ENCODE measurements at regions not wholly inside any gene's neighbourhood (a gene's known extent, or its start where the extent isn't known, plus 50 kb on each side); places are given as distances from the start of the nearest gene placed in this dataset.
"Not testable (repeated sequence)": the region's sequence is repeated elsewhere in the genome, so short reads cannot be mapped to it uniquely, and the experiment has no call there.

DNA sequence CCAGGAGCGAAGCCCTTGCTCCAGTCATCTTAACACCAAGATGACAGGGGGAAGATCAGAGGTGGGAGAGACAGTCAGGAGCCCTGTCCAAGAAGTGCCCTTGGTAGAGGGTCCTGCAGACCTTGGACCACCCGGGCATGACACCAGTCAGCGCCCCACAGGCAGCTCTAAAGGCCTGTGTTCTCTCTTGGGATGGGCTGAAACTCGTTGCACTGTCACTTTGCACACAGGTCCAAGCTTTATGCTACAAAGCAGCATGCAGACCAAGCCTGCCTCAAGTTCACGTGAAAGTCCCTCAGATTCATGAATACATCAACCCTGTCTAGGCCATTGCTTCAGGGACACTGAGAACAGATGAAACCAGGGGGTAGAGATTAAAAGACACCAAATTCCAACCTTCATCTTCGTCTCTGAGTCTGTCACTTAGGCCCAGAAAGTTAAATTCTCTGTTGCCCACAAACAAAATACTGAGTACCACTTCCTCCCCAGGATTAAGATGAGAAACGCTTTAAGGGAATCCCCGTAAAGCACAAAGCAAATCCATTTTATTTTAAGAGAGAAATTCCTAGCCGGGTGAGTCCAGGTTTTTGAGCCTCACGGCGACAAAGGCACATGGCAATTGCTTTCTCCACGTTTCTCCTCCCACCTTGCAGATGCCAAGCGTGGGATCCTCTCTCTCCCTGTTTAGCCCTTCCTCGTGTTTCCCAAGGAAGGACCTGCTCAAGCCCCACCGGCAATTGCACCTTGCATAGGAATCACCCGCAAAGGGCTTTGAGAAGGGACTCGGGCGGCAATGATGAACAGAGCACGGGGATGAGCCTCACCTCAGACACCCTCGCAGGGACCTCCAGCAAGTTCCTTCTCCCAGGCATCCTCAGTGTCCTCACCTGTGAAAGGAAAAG lies 75.0 kb upstream of the ID2 start:
- in situ Hi-C loops (cut with MboI; ENCODE audit: low sequenced_read_pairs) = no loop called here

DNA sequence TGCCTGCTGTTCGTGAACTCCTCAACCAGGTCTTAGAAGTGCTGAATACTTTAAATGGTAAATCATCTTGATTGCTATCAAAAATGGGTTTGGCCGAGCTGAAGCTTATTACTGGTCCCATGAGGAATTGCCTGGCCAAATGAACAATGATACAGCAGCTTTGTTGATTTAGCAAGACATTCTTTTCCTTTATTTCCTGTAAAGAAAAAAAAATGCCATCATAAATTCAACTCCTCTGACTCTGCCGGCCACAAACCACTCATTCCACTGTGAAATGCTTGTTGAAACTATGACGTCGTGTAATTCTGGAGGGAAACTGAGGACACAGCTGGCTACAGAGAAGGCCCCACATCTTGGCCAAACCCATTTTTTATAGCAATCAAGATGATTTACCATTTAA lies 74.2 kb upstream of the ID2 start:
- in situ Hi-C loops (cut with MboI; ENCODE audit: low sequenced_read_pairs) = no loop called here

DNA sequence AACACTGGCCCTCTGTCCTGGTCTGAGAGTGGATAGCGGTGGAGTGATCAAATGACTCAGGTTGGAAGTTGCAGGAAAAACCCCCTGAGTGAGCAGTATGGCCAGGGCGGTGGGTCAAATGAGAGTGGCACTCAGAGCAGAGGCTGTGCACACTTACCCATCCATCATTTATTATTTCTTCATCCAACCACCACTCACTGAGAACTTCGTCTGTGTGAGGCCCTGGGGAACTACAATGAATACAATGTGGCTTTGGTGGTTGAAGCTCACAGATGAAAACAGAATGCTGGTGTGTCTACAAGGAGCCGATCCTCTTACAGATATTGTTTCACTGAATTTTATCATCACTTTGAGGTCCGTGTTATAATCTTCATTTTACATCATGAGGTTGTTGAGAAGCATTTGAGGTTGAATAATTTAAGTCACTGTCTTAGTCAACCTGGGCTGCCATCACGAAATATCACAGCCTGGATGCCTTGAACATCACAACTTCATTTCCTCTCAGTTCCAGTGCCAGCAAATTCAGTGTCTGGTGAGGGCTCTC lies 73.4 kb upstream of the ID2 start:
- in situ Hi-C loops (cut with MboI; ENCODE audit: low sequenced_read_pairs) = no loop called here

DNA sequence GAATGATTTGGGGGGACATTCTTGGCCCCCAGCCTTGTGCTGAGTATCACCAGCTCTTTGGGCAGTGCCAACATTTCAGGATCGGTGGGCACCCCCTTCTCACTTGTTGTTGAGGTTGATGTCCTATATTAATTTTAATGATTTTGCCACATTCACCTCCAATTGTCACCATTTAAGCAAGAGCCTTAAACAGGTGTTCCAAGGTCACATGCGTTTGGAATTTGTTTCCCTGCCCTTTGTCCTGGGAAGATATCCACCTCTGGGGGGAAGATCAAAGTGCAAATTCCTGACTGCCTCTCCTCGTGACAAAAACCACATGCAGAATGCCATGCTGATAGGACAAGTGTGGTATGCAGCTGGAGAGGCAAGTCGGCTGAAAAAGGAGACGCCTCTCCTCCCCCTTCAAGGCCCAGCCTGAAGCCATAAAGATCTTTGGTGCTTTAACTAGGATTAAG lies 72.5 kb upstream of the ID2 start:
- in situ Hi-C loops (cut with MboI; ENCODE audit: low sequenced_read_pairs) = no loop called here

DNA sequence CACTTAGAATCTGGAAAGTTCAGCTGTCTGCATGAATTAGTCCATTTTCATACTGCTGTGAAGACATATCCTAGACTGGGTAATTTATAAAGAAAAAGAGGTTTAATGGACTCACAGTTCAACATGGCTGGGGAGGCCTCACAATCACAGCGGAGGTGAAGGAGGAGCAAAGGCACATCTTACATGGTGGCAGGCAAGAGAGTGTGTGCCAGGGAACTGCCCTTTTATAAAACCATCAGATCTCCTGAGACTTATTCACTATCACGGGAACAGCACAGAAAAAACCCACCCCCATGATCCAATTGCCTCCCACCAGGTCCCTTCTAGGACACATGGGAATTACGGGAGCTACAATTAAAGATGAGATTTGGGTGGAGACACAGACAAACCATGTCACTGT lies 71.1 kb upstream of the ID2 start:
- in situ Hi-C loops (cut with MboI; ENCODE audit: low sequenced_read_pairs) = not testable (repeated sequence)

DNA sequence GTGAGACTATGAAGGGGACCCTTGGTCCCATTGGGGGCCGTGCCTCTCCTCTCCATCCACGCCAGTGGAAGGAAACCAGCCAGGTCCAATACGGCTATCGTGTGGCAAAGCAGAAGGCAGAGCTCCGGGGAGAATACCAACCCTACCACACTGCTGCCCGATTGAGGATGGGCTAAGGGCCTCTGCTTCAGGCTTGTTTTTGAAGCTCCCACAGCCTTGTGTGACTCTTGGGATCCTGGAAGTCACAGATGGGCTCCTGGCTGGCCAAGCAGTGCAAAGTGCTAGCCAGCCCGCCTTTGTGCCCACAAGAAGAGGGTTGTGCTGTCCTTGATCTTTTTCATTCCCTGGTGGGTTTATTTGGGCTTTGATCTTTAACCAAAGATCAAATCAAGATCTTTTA lies 70.6 kb upstream of the ID2 start:
- in situ Hi-C loops (cut with MboI; ENCODE audit: low sequenced_read_pairs) = no loop called here

DNA sequence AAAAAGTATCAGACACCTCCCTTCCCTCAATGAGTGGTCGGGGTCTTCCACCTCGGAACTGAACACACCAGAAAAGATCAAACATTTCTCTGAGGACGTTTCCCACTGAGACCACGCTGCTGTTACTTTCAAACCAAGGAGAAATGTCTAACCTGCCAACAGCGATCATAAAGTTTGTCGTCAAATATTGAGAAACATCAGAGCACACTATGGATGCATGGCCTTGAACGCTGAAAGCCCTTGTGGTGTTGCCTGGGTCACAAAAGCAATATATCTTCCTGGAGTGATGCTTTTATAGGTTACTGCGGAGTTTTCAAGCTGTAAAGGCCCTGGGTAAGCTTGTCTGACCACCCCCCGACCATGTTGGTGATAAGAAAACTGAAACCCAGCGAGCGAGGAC lies 70.2 kb upstream of the ID2 start:
- in situ Hi-C loops (cut with MboI; ENCODE audit: low sequenced_read_pairs) = no loop called here

DNA sequence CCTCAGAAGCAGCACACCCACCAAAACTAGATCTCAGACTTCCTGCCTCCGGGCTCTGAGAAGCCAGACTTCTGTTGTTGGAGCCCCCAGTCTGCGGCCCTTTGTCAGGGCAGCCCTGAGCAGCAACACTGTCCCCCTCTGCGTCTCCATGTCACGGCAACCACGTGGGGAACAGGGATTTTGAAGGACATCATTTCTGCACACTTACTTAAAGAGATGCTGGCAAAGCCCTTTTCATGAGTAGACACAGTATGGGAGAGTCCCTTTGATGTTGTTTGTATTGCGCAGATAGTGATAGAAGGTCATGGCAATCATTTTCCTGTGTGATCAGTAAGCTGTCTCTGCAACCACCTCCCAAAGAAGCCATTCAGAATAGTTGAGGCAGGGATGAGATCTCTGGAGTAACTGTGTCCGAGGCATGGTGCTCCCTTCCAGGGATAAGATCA lies 69.1 kb upstream of the ID2 start:
- in situ Hi-C loops (cut with MboI; ENCODE audit: low sequenced_read_pairs) = no loop called here

DNA sequence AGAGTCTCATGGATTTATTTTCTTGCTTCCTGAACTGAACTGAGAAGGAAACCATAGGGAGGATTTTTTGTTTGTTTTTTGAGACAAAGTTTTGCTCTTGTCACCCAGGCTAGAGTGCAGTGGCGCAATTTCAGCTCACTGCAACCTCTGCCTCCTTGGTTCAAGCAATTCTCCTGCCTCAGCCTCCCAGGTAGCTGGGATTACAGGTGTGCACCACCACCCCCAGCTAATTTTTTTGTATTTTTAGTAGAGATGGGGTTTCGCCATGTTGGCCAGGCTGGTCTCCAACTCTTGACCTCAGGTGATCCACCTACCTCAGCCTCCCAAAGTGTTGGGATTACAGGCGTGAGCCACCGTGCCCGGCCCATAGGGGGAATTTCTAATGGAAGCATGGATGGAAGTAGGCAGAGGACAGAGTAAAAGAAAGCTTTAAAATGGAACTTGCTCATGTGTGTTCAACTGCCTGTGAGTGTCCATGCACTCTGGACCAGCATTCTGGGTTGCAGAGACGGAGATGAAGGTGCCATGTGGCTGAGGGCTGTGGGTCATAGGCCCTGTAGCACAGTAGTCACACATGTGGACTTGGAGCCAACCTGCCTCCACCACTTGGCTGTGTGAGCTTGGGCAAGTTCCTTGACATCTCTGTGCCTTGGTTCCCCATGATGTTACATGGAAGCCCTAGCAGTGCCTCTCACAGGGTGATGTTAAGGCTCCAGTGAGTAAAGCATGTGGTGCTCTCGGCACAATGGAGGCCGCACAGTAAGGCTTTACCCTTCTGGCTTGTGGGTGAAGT lies 68.5 kb upstream of the ID2 start:
- in situ Hi-C loops (cut with MboI; ENCODE audit: low sequenced_read_pairs) = not testable (repeated sequence)

DNA sequence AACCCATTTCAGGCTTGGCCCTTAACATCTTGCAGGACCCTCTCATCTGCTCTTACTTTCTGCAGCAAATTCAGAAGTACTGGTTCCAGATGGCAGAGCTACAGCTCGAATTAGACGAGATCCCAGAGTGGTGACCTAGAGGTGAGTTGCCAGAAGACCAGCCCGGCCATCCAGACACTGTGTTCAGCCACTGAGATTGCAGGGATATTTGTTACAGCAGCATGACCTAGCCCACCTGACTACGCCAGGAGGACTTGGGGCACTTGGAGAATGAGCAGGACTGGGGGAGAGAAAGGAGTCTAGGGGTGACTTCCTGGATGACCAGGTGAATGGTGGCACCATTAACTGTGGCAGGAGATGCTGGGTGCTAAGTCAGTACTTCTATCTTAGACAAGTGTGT lies 67.2 kb upstream of the ID2 start:
- in situ Hi-C loops (cut with MboI; ENCODE audit: low sequenced_read_pairs) = no loop called here

DNA sequence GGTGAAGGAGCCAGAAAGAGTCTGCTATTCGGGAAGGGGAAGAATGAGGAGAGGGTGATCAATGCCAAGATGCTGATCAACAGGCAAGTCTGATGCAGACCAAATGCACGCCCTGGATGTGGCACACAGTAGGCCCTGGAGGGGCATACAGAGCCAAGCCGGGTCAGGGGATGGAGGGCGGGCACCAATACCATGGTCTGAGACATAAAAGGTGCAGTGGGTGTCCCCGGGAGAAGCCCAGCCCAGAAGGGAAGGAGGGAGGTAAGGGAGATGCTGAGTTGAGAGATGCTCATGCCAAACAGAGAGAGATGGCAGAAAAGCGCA lies 66.6 kb upstream of the ID2 start:
- in situ Hi-C loops (cut with MboI; ENCODE audit: low sequenced_read_pairs) = no loop called here

DNA sequence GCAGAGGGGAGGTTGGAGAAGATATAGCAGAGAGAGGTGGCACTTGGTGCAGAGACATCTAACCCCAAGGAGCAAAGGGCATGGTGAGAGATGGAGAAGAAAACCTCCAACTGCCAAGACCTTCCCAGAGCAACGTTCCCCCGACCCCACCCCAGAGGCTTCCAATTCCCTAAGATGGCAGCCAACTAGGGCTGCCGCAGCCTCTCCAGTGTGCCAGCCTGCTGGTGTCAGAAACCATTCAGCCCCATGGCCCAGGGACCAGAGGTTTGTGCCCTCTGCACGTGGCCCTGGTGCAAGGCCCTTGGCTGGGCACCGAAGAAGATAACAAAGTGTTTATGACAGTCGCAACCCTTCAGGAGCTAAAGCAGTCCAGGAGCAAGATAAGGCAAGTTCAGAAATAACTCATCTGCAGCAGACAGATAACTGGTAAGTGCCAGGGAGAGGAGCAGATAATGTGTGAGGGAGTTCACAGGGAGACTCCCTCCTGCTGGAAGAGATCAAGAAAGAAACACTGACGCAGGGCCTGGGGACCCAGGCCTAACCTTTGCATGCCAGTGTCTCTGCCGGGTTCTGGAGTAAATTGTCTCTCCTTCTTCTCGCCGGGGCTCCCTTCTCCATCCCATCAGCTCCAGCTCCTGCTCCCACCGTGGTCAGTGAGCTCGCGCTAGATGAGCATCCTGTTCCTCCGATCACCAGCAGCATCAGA lies 66.1 kb upstream of the ID2 start:
- in situ Hi-C loops (cut with MboI; ENCODE audit: low sequenced_read_pairs) = no loop called here

DNA sequence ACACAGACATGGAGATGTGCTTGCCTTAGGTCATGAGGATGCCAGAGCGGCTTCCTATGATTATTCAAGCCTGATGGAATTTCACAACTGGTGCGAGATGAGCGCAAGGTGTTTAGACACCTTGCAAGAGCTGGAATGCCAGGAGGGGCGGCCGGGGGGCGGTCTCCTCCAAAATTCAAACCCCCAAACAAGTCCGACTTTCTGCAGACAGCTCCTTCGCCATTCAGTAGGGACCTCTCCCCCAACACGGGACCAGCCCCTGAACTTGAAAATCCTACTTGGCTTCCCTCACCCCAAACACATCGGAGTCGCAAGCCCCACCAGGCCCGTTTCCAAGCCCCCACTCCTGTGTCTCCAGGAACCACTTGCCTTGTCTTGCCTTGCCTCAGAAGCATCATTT lies 64.8 kb upstream of the ID2 start:
- in situ Hi-C loops (cut with MboI; ENCODE audit: low sequenced_read_pairs) = no loop called here

DNA sequence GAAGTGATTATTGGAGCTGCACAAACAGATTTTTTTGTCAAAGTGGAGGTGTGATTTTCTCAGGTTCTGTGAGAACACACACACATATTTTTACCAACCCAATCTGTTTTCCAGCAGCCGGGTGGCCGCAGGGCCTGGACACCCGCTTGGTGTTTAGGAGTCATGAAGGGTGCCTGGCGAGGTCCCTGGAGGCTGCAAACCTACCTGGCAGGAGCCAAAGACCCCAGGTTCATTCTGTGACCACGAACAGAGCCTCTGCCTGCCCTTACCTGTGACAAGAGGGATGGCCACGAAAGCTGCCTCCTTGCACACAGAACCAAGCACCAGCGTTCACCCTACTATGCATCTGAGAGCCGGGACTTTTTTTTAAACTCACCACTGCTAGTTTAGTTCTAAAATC lies 64.3 kb upstream of the ID2 start:
- in situ Hi-C loops (cut with MboI; ENCODE audit: low sequenced_read_pairs) = no loop called here

DNA sequence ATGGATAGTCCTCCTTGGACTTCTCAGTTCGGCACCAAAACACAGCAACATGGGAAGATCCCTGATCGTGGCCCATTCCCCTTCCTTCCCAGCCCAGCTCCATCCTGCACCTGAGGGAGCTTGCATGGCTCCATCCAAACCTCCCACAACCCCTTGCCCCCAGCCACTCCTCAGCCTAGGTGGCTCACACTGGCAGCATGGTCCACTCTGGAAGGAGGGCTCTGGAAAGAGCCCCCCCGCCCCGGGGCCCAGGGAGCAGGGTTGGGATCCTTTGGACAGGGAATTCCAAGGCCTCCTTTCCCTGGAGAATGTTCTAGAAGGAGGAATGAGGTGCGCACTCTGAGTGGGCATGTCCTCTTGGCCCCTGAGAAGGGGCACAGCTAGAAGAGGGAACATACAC lies 62.8 kb upstream of the ID2 start:
- in situ Hi-C loops (cut with MboI; ENCODE audit: low sequenced_read_pairs) = no loop called here

DNA sequence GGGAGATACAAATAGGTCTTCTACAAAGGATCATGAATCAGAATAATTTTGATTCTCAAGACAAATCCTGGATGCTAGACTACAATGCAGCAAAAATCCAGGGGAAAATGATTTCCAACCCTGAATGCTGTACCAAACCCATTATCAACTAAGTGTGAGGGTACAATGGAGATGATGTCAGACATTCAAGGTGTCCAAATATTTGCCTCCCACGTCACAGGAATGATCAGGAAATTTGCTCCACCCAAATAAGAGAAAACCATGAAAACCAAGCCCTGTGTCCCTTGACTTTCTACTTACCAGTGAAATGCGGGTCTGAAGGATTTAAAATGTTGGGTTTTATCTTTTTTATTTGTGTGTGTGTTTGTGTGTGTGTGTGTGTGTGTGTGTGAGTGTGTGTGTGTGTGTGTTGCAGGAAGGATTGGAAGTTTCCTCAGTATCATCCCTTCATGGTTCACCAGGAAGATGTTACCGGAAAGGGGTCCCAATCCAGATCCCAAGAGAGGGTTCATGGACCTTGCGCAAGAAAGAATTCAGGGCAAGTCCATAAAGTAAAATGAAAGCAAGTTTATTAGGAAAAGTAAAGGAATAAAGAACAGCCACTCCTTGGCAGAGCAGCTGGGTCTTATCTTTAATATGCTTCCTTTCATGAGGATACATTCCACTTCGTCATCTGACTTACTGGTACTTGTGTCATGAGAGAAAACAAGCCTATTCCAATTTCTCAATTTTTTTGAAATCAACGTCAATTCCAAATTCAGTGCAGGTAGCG lies 61.1 kb upstream of the ID2 start:
- in situ Hi-C loops (cut with MboI; ENCODE audit: low sequenced_read_pairs) = no loop called here

DNA sequence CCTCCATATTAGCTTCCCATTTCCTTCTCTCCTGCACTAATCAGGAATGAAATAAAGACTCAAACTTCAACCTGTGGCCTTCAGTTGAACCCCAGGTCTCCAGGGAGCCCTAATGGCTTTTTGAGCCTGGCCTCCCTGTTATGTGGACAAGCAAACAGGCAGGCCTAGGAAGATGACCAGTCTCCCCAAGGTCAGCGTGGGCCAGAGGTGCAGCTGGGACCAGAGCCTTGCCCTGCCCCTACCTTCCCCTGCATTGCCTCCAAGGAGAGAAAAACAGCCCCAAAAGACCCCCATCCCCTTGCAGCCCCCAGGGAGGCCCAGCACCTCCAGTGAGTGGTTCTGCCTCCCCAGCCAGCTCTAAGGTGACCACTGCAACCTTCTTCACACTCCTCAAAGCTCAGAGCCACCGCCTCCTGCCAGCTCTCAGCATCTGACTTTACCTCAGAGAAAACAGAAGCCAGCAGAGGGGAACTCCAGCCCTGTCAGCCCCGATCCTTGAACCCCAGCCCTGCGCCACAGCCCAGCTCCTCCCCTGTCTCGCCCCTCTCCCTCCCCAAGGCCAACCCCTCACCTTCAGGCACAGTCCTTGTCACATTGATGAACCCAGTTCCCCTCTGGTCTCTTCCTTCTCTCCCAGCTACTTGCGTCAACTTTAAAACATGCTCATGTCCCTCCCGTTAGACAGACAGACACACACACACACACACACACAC lies 59.5 kb upstream of the ID2 start:
- in situ Hi-C loops (cut with MboI; ENCODE audit: low sequenced_read_pairs) = no loop called here

DNA sequence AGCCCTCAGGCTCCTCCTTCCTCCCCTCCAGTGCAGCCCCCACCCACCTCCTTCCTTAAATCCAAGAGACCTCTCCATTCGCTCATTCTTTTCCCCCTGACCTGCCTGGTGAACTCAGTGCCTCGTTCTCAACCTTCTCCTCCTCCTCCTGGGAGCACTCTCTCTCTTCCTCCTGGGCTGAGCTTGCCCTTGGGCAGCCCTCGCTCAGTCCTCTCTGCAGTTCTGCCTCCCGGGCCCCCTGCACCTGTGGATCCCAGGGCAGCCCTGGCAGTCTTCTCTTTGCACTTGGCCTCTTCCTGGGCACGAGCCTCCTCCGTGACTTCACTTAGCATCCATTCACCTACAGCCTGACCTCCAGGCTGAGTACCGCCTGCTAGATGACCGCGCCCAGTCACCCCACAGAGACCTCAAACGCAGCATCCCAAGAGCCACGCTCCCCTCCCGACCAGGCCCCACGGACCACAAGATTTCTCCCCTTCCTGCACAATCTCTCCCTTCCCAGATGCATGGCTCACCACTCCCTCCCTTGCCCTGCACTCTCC lies 58.9 kb upstream of the ID2 start:
- in situ Hi-C loops (cut with MboI; ENCODE audit: low sequenced_read_pairs) = no loop called here

DNA sequence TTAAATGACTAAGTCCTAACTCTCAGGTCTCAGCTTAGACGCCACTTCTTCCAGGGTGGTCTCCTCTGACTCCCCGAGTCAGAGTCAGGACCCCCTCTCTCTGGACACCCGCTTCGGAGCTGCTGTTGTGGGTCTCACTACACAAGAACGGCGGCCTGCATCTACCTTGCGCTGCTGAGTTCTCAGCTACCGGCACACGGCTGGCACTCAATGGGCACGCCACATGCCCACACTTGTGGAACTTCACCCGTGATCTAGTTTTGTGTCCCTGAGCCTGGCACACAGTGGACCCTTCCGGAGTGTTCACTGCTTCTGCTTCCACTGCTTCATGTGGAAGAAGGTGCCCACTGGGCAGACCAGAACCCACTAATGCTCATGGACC lies 58.3 kb upstream of the ID2 start:
- in situ Hi-C loops (cut with MboI; ENCODE audit: low sequenced_read_pairs) = no loop called here
